ENCODE measurements at regions not wholly inside any gene's neighbourhood (a gene's known extent, or its start where the extent isn't known, plus 50 kb on each side); places are given as distances from the start of the nearest gene placed in this dataset.
"Not testable (repeated sequence)": the region's sequence is repeated elsewhere in the genome, so short reads cannot be mapped to it uniquely, and the experiment has no call there.

DNA sequence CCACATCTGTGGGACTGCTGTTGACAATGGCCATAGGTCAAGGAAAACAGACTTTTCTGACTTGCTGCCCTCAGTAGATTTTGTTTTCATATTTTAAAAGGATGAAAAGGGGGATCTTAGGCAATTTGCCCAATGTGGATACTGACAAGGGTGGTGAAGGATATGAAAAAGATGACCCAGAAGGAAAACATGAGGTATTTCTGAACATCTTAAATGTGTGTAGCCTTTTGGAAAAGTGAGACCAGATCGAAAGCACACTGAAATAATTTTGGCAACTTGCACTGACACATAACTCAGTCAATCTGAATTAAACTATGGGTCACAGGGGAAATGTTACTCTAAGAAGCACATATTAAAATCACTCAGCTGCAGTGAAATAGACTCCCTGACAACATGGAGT, 1793.0 kb upstream of the ACO1 start:
- TF ChIP-seq, protein P1, sequence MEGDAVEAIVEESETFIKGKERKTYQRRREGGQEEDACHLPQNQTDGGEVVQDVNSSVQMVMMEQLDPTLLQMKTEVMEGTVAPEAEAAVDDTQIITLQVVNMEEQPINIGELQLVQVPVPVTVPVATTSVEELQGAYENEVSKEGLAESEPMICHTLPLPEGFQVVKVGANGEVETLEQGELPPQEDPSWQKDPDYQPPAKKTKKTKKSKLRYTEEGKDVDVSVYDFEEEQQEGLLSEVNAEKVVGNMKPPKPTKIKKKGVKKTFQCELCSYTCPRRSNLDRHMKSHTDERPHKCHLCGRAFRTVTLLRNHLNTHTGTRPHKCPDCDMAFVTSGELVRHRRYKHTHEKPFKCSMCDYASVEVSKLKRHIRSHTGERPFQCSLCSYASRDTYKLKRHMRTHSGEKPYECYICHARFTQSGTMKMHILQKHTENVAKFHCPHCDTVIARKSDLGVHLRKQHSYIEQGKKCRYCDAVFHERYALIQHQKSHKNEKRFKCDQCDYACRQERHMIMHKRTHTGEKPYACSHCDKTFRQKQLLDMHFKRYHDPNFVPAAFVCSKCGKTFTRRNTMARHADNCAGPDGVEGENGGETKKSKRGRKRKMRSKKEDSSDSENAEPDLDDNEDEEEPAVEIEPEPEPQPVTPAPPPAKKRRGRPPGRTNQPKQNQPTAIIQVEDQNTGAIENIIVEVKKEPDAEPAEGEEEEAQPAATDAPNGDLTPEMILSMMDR (IDR thresholded peaks at IDR 0.05): no peak
- TF ChIP-seq POLR2A (IDR thresholded peaks at IDR 0.05): no peak
- 25 to 48% methylated on average over 1 of the region's 1 CpG for WGBS, 2 donors
- Histone ChIP-seq H3K4me3 (no peak overlapping the region), H3K4me1 (no peaks in the 10 kb centered on the region), H3K27ac (no peak overlapping the region), H3K9me3 (no peaks in the 10 kb centered on the region), H3K27me3 (no peaks in the 10 kb centered on the region), H3K36me3 (no peaks in the 10 kb centered on the region)
- intact Hi-C loops (cut with DNase I): no loop called here
- DNase-seq: no peak

DNA sequence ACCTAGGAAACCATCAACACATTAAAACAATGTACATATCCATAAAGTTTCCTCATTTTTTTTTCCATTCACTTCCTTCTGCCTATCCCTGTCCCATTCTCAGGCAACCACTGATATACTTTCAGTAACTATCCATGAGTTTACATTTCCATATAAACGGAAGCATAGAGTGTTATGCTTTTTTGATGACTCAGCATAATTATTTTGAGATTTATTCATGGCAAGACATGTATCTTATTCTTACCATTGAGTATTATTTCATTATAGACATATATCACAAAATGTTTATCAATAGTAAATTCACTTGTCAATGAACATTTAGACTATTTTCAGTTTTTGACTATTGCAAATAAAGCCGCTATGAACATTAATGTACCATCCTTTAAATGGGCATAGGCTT, 1786.8 kb upstream of the ACO1 start:
- WGBS, 2 donors: 84 to 87% methylated on average over 2 of the region's 2 CpGs
- no peaks in the 10 kb centered on the region for H3K27me3 ChIP-seq
- no peak for TF ChIP-seq POLR2A (IDR thresholded peaks at IDR 0.05)
- TF ChIP-seq, protein P1 (IDR thresholded peaks at IDR 0.05): no peak
- H3K4me3 ChIP-seq: no peak overlapping the region
- no peaks in the 10 kb centered on the region for H3K36me3 ChIP-seq
- H3K4me1 ChIP-seq: no peaks in the 10 kb centered on the region
- no peak overlapping the region for H3K27ac ChIP-seq
- no peak for DNase-seq
- intact Hi-C loops (cut with DNase I): no loop called here
- H3K9me3 ChIP-seq: no peaks in the 10 kb centered on the region

DNA sequence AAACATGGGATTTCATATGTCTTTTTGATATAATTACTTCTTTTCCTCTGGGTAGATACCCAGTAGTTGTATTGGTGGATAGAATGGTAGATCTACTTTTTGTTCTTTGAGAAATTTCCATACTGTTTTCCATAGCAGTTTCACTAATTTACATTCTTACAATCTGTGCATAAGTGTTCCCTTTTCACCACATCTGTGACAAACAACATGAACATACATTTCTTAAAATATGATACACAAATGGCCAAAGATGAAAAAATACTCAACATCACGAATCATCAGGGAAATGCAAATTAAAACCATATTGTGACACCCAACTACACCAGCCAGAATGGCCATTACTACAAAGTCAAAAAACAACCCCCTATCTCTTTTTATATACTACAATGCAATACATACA, 1778.5 kb upstream of the ACO1 start:
- no peaks in the 10 kb centered on the region for H3K36me3 ChIP-seq
- TF ChIP-seq, protein P1 (IDR thresholded peaks at IDR 0.05): no peak
- no peak for TF ChIP-seq POLR2A (IDR thresholded peaks at IDR 0.05)
- H3K9me3 ChIP-seq: no peaks in the 10 kb centered on the region
- no peak overlapping the region for H3K27ac ChIP-seq
- H3K4me1 ChIP-seq: no peaks in the 10 kb centered on the region
- no peak for DNase-seq
- intact Hi-C loops (cut with DNase I): no loop called here
- no peaks in the 10 kb centered on the region for H3K27me3 ChIP-seq
- WGBS, 2 donors: 57 to 68% methylated on average over 1 of the region's 1 CpG
- H3K4me3 ChIP-seq: no peak overlapping the region

DNA sequence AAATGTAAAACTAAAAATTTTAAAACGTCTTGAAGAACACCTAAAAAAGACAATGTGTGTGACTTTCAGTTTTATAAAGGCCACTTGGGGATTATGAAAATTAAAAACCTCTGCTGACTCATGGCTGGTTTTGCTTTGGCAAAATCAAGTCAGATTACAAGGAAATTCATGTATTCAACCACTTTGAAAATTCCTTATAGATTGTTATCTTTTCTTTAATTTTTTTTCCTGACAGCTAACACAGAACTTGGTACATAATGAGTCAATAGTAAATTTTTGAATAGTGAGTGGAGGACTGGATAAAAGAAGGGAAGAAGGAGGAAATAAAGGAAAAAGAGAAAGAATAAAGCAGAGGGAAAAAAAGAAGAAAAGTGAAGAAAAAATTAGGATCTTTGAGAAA, 1774.7 kb upstream of the ACO1 start:
- 36 to 50% methylated on average over 1 of the region's 1 CpG for WGBS, 2 donors
- Histone ChIP-seq H3K36me3 (no peaks in the 10 kb centered on the region), H3K4me1 (no peaks in the 10 kb centered on the region), H3K27ac (no peak overlapping the region), H3K4me3 (no peak overlapping the region), H3K27me3 (no peaks in the 10 kb centered on the region), H3K9me3 (no peaks in the 10 kb centered on the region)
- no peak for DNase-seq
- intact Hi-C loops (cut with DNase I): no loop called here
- TF ChIP-seq, protein P1 (IDR thresholded peaks at IDR 0.05): no peak
- TF ChIP-seq POLR2A (IDR thresholded peaks at IDR 0.05): no peak

DNA sequence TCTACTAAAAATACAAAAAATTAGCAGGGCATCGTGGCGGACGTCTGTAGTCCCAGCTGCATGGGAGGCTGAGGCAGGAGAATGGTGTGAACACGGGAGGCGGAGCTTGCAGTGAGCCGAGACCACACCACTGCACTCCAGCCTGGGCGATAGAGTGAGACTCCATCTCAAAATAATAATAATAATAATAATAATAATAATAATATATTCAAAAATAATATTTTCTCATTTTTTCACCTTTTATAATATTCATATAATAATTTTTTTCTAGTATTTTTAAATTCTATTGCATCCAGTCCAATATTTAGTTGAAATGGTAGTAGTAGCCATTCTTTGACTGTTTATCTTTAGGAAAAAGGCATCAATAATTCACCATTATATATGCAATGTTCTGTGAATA, 1767.7 kb upstream of the ACO1 start:
- DNase-seq; H3K4me1 ChIP-seq; H3K36me3 ChIP-seq; intact Hi-C loops (cut with DNase I); H3K27me3 ChIP-seq; H3K9me3 ChIP-seq; H3K27ac ChIP-seq; H3K4me3 ChIP-seq: not testable (repeated sequence)
- 84 to 86% methylated on average over 7 of the region's 7 CpGs for WGBS, 2 donors

DNA sequence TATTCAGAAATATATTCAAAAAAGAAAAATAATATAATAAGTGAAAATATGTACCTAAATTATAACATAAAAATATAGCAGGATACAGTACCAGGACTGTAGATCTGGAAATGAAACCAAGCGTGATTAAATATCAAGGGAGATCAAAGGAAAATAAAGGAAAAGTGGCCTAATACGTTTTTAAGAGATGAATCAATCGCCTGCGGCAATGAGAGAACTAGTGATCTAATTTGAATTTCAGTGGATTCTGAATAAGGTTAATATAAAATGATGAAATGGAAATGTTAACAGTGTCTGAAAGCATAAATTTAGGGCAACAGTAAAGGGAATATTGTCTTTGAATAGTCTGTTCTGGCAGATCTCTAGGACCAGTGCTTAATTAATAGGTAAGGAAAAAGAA, 1761.9 kb upstream of the ACO1 start:
- Histone ChIP-seq H3K27ac (no peak overlapping the region), H3K9me3 (no peaks in the 10 kb centered on the region), H3K4me1 (no peaks in the 10 kb centered on the region), H3K36me3 (no peaks in the 10 kb centered on the region), H3K27me3 (no peaks in the 10 kb centered on the region), H3K4me3 (no peak overlapping the region)
- WGBS, 2 donors: 73 to 80% methylated on average over 4 of the region's 4 CpGs
- intact Hi-C loops (cut with DNase I): no loop called here
- no peak for DNase-seq
- TF ChIP-seq POLR2A (IDR thresholded peaks at IDR 0.05): no peak
- TF ChIP-seq, protein P1 (IDR thresholded peaks at IDR 0.05): no peak
